GM12864 (cell line): ENCODE measurements at regions not wholly inside any gene's neighbourhood (a gene's known extent, or its start where the extent isn't known, plus 50 kb on each side); places are given as distances from the start of the nearest gene placed in this dataset.
"Not testable (repeated sequence)": the region's sequence is repeated elsewhere in the genome, so short reads cannot be mapped to it uniquely, and the experiment has no call there.

ENCODE experiments used
- DNase-seq: peaks from one replicate; pipeline ENCODE4 v3.0.0-alpha.2; 2011; ENCODE audit warnings: low read depth
- H3K4me3 ChIP-seq: 2 replicates; pipeline ENCODE4 v1.5.1; 2011; ENCODE audit warnings: mild to moderate bottlenecking, low read depth, low read length, control low read depth
- TF ChIP-seq, protein P1 (sequence below): IDR thresholded peaks from 2 replicates; pipeline ENCODE4 v1.5.1; 2011; ENCODE audit warnings: low read depth, mild to moderate bottlenecking, moderate library complexity, low read length, control low read depth, inconsistent platforms; ENCODE audit errors: missing control alignments

DNA sequence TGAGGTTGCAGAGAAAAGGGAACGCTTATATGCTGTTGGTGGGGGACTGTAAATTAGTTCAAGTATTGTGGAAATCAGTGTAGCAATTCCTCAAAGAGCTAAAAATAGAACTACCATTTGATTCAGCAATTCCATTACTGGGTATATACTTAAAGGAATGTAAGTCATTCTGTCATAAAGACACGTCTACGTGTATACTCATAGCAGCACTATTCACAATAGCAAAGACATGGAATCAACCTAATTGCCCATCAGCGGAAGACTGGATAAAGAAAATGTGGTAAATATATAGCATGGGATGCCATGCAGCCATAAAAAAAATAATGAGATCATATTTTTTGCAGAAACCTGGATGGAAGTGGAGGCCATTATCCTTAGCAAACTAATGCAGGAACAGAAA lies 100.0 kb upstream of the NPSR1 start:
- TF ChIP-seq, protein P1, sequence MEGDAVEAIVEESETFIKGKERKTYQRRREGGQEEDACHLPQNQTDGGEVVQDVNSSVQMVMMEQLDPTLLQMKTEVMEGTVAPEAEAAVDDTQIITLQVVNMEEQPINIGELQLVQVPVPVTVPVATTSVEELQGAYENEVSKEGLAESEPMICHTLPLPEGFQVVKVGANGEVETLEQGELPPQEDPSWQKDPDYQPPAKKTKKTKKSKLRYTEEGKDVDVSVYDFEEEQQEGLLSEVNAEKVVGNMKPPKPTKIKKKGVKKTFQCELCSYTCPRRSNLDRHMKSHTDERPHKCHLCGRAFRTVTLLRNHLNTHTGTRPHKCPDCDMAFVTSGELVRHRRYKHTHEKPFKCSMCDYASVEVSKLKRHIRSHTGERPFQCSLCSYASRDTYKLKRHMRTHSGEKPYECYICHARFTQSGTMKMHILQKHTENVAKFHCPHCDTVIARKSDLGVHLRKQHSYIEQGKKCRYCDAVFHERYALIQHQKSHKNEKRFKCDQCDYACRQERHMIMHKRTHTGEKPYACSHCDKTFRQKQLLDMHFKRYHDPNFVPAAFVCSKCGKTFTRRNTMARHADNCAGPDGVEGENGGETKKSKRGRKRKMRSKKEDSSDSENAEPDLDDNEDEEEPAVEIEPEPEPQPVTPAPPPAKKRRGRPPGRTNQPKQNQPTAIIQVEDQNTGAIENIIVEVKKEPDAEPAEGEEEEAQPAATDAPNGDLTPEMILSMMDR: no peak
- no peak for DNase-seq

GRCh38 chr7:34564091-34564490 lies 93.9 kb upstream of the NPSR1 start:
- TF ChIP-seq, protein P1: no peak

More for the DNA sequence above, 100.0 kb upstream of the NPSR1 start:
- no peak overlapping the region for H3K4me3 ChIP-seq

GRCh38 chr7:34567906-34568305 lies 90.1 kb upstream of the NPSR1 start:
- no peak overlapping the region for H3K4me3 ChIP-seq
- TF ChIP-seq, protein P1: no peak
- no peak for DNase-seq

More at GRCh38 chr7:34564091-34564490, 93.9 kb upstream of the NPSR1 start:
- H3K4me3 ChIP-seq: no peak overlapping the region
- DNase-seq: no peak

DNA sequence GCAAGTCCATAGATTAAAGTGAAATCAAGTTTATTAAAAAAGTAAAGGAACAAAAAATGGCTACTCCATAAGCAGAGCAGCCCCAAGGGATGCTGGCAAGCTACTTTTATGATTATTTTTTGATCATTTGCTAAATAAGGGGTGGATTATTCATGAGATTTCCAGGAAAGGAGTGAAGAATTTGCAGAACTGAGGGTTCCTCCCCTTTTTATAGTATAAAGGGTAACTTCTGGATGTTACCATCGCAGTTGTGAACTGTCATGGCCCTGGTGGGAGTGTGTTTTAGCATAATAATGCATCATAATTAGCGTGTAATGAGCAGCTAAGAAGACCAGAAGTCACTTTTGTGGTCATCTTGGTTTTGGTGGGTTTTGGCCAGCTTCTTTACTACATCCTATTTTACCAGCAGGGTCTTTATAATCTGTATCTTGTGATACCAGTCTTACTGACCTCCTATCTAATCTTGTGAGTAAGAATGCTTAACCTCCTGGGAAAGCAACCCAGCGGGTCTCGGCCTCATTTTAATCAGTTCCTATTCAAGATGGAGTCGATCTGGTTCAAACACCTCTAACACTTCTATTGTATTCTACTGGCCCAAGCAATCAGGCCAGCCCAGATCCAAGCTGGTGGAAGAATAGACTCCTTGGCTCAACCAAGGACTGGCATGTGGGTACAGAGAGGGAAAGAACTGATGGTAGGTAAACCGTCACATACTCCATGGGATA lies 87.9 kb upstream of the NPSR1 start:
- no peak for DNase-seq
- TF ChIP-seq, protein P1: no peak
- H3K4me3 ChIP-seq: no peak overlapping the region

- no peak for DNase-seq
- TF ChIP-seq, protein P1: no peak
- H3K4me3 ChIP-seq: no peak overlapping the region
Observed at GRCh38 chr7:34575006-34575405, 83.0 kb upstream of the NPSR1 start.

DNA sequence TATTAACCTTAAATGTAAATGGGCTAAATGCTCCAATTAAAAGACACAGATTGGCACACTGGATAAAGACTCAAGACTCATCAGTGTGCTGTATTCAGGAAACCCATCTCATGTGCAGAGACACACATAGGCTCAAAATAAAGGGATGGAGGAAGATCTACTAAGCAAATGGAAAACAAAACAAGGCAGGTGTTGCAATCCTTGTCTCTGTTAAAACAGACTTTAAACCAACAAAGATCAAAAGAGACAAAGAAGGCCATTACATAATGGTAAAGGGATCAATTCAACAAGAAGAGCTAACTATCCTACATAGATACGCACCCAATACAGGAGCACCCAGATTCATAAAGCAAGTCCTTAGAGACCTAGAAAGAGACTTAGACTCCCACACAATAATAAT lies 80.1 kb upstream of the NPSR1 start:
- H3K4me3 ChIP-seq, DNase-seq: not testable (repeated sequence)

- not testable (repeated sequence) for H3K4me3 ChIP-seq, DNase-seq
Observed at GRCh38 chr7:34581698-34582097, 76.3 kb upstream of the NPSR1 start.

DNA sequence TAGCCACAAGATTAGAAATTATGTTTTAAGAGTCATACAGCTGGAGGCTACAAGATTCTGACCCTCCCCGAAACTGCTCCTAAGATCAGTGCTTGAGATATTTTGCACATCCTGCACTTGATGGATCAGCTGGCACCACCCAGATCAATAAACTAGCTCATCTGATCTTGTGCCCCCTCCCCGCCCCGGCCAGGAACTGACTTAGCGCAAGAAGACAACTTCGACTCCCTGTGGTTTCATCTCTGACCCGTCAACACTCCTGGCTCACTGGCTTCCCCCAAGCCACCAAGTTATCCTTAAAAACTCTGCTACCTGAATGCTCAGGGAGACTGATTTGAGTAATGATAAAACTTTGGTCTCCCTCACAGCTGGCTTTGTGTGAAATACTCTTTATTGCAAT lies 73.5 kb upstream of the NPSR1 start:
- H3K4me3 ChIP-seq: no peak overlapping the region
- TF ChIP-seq, protein P1: no peak
- no peak for DNase-seq
